Smooth muscle cell (in vitro differentiated cells): ENCODE measurements at regions not wholly inside any gene's neighbourhood (a gene's known extent, or its start where the extent isn't known, plus 50 kb on each side); places are given as distances from the start of the nearest gene placed in this dataset.

Source experiments
- DNase-seq: peaks from one replicate; lab custom pipeline; 2025; ENCODE audit not compliant: unreplicated experiment; lab: John Stamatoyannopoulos, UW
- H2AFZ ChIP-seq: fragments of 200-600 bp; sonication (generic); 2 replicates; pipeline ENCODE4 v1.6.0; 2016; ENCODE audit warnings: antibody characterized with exemption, low read depth, mild to moderate bottlenecking
- H3F3A ChIP-seq: fragments of 200-600 bp; sonication (generic); 2 replicates; pipeline ENCODE4 v1.6.0; 2017; ENCODE audit warnings: antibody characterized with exemption, low read depth
- H3K27ac ChIP-seq: fragments of 200-600 bp; sonication (generic); 2 replicates; pipeline ENCODE4 v1.5.1; 2016; ENCODE audit warnings: low read depth, mild to moderate bottlenecking
- H3K27me3 ChIP-seq: fragments of 200-600 bp; sonication (generic); 2 replicates; pipeline ENCODE4 v1.6.1; 2016; ENCODE audit warnings: low read depth, mild to moderate bottlenecking
- H3K36me3 ChIP-seq: fragments of 200-600 bp; sonication (generic); 2 replicates; pipeline ENCODE4 v1.5.1; 2016; ENCODE audit warnings: low read depth
- H3K4me1 ChIP-seq: fragments of 200-600 bp; sonication (generic); 2 replicates; pipeline ENCODE4 v1.5.1; 2016; ENCODE audit warnings: low read depth
- H3K4me2 ChIP-seq: fragments of 200-600 bp; sonication (generic); 2 replicates; pipeline ENCODE4 v1.6.0; 2016; ENCODE audit warnings: mild to moderate bottlenecking
- H3K4me3 ChIP-seq: fragments of 200-600 bp; sonication (generic); 2 replicates; pipeline ENCODE4 v1.5.1; 2016; ENCODE audit warnings: mild to moderate bottlenecking
- H3K79me2 ChIP-seq: fragments of 200-600 bp; sonication (generic); 2 replicates; pipeline ENCODE4 v1.6.0; 2016; ENCODE audit warnings: low read depth, mild to moderate bottlenecking
- H3K9ac ChIP-seq: fragments of 200-600 bp; sonication (generic); 2 replicates; pipeline ENCODE4 v1.6.0; 2016; ENCODE audit warnings: low read depth
- H3K9me3 ChIP-seq: fragments of 200-600 bp; sonication (generic); replicated peaks from 2 replicates; pipeline ENCODE4 v1.5.1; 2016; ENCODE audit warnings: low read depth
- H4K20me1 ChIP-seq: fragments of 200-600 bp; sonication (generic); 2 replicates; pipeline ENCODE4 v1.6.0; 2016; ENCODE audit warnings: low read depth
- WGBS: methylation state at CpG from one replicate; pipeline ENCODE4 v1.1.7; 2016; ENCODE audit warnings: low lambda C conversion rate; 5-methylcytosine and 5-hydroxymethylcytosine counted together
- TF ChIP-seq, protein P1 (sequence below): fragments of 200-600 bp; sonication (generic); IDR thresholded peaks from 2 replicates; pipeline ENCODE4 v1.5.1; 2017; ENCODE audit warnings: borderline replicate concordance, mild to moderate bottlenecking, antibody characterized with exemption; ENCODE audit not compliant: insufficient read depth, poor library complexity, severe bottlenecking

DNA sequence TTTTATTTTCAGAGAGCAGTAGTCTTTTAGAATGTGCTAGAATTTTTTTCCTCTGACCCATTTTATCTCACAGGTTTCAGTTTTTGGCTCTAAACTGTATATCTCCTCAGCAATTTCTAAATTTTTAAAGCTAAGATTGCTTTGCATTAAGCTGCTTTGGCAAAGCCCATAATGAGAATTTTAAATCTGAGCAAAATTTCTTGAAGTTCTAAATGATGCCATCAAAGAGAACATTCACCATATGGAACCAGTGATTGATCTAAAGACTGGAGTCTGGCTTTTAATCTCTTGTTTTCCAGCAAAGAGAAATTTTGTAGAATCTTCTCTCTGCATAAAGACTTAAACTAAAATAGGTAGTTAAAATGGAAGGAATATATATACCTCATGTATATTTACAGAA, 313.6 kb downstream of the TBC1D32 start:
- no peaks in the 10 kb centered on the region for H3K4me1 ChIP-seq
- no peak overlapping the region for H3K27ac ChIP-seq
- no peaks in the 10 kb centered on the region for H3K27me3 ChIP-seq
- H3K9ac ChIP-seq, result no peak overlapping the region
- TF ChIP-seq, protein P1, sequence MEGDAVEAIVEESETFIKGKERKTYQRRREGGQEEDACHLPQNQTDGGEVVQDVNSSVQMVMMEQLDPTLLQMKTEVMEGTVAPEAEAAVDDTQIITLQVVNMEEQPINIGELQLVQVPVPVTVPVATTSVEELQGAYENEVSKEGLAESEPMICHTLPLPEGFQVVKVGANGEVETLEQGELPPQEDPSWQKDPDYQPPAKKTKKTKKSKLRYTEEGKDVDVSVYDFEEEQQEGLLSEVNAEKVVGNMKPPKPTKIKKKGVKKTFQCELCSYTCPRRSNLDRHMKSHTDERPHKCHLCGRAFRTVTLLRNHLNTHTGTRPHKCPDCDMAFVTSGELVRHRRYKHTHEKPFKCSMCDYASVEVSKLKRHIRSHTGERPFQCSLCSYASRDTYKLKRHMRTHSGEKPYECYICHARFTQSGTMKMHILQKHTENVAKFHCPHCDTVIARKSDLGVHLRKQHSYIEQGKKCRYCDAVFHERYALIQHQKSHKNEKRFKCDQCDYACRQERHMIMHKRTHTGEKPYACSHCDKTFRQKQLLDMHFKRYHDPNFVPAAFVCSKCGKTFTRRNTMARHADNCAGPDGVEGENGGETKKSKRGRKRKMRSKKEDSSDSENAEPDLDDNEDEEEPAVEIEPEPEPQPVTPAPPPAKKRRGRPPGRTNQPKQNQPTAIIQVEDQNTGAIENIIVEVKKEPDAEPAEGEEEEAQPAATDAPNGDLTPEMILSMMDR, result no peak
- H3K9me3 ChIP-seq, result no peaks in the 10 kb centered on the region
- no peak overlapping the region for H2AFZ ChIP-seq
- no peaks in the 10 kb centered on the region for H3F3A ChIP-seq
- no peaks in the 10 kb centered on the region for H3K79me2 ChIP-seq
- H4K20me1 ChIP-seq, result no peaks in the 10 kb centered on the region
- H3K4me3 ChIP-seq, result no peak overlapping the region
- no peak for DNase-seq
- H3K36me3 ChIP-seq, result no peaks in the 10 kb centered on the region
- no peak overlapping the region for H3K4me2 ChIP-seq

DNA sequence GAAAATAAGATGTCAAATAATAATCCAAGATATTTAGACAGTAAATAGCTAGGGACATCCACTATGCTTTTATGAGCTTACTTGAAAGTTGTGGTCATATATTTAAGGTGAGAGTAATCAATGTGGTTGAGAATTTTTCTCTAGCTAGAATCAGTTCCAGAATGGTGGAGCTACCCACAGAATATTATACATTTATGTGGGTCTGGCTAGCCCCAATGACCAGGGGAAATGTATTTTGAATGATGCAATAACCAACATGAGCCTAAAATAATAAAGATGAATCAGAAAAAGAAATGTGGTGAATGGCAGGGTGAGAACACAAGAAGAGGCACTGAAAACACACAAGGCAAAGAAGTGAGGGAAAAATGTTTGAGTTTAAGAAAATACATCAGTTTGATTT, 325.7 kb downstream of the TBC1D32 start:
- no peak overlapping the region for H2AFZ ChIP-seq
- H3K9ac ChIP-seq, result no peak overlapping the region
- no peaks in the 10 kb centered on the region for H3K79me2 ChIP-seq
- H3K4me2 ChIP-seq, result no peak overlapping the region
- no peaks in the 10 kb centered on the region for H3K4me1 ChIP-seq
- TF ChIP-seq, protein P1, result no peak
- no peak for DNase-seq
- no peak overlapping the region for H3K27ac ChIP-seq
- no peaks in the 10 kb centered on the region for H3K36me3 ChIP-seq
- H3K9me3 ChIP-seq, result no peaks in the 10 kb centered on the region
- no peaks in the 10 kb centered on the region for H3F3A ChIP-seq
- H4K20me1 ChIP-seq, result no peaks in the 10 kb centered on the region
- H3K27me3 ChIP-seq, result no peaks in the 10 kb centered on the region
- no peak overlapping the region for H3K4me3 ChIP-seq

DNA sequence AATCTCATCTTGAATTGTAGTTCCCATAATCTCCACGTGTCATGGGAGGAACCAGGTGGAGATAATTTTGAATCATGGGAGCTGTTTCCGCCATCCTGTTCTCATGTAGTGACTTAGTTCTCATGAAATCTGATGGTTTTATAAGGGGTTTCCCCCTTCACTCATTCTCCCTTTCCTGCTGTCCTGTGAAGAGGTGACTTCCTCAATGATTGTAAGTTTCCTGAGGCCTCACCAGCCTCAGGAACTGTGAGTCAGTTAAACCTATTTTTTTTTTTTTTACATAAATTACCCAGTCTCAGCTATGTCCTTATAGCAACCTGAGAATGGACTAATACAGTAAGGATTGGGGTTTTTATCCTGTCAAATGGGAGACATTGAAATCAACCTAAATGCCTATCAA, 328.3 kb downstream of the TBC1D32 start:
- Histone ChIP-seq H3K4me1 (no peaks in the 10 kb centered on the region), H4K20me1 (no peaks in the 10 kb centered on the region), H3K9ac (no peak overlapping the region), H2AFZ (no peak overlapping the region), H3K79me2 (no peaks in the 10 kb centered on the region), H3K9me3 (no peaks in the 10 kb centered on the region), H3K36me3 (no peaks in the 10 kb centered on the region), H3K27ac (no peak overlapping the region), H3K4me3 (no peak overlapping the region), H3F3A (no peaks in the 10 kb centered on the region), H3K27me3 (no peaks in the 10 kb centered on the region), H3K4me2 (no peak overlapping the region)
- WGBS, result 96% methylated on average over 2 of the region's 2 CpGs
- no peak for DNase-seq
- TF ChIP-seq, protein P1, result no peak

DNA sequence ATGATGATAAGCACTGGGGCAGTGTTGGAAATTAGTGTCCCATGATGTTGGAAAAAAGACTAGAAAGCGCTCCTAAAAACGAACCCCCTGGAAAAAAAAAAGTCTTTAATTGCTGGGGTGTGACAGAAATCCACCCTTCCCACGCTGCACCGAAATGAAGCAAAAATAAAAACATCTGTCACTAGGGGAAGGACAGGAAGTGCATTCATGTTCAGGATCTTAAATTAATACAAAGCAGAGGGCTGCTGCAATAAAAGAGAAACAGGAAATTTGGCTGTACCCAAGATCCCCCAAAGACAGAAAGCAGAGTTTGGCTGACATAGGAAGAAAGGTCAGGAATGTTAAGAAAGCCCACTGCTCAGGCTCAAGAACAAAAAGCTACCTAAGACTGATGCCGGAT, 333.9 kb downstream of the TBC1D32 start:
- Histone ChIP-seq H4K20me1 (no peaks in the 10 kb centered on the region), H3K4me3 (no peak overlapping the region), H2AFZ (no peak overlapping the region), H3K27ac (no peak overlapping the region), H3F3A (no peaks in the 10 kb centered on the region), H3K9ac (no peak overlapping the region), H3K4me2 (no peak overlapping the region), H3K36me3 (no peaks in the 10 kb centered on the region), H3K9me3 (no peaks in the 10 kb centered on the region), H3K27me3 (no peaks in the 10 kb centered on the region), H3K79me2 (no peaks in the 10 kb centered on the region), H3K4me1 (no peaks in the 10 kb centered on the region)
- TF ChIP-seq, protein P1, result no peak
- no peak for DNase-seq
- 80% methylated on average over 5 of the region's 5 CpGs for WGBS
